ENCODE measurements at regions not wholly inside any gene's neighbourhood (a gene's known extent, or its start where the extent isn't known, plus 50 kb on each side); places are given as distances from the start of the nearest gene placed in this dataset.
"Not testable (repeated sequence)": the region's sequence is repeated elsewhere in the genome, so short reads cannot be mapped to it uniquely, and the experiment has no call there.

GRCh38 chr11:93039531-93040240, 70.2 kb downstream of the MTNR1B start:
- Histone ChIP-seq H3K4me3 (no peak overlapping the region), H3K4me1 (no peaks in the 10 kb centered on the region), H3K9me3 (no peaks in the 10 kb centered on the region), H3K27ac (no peak overlapping the region), H3K27me3 (no peaks in the 10 kb centered on the region), H3K36me3 (no peaks in the 10 kb centered on the region)
- no peak for TF ChIP-seq CTCF (IDR thresholded peaks at IDR 0.05)
- WGBS, 2 donors: 87 to 92% methylated on average over 2 of the region's 2 CpGs
- DNase-seq (no peak), ATAC-seq (no peak), FAIRE-seq (no peak)
- intact Hi-C loops (cut with DNase I): no loop called here

- Histone ChIP-seq H3K27me3 (no peaks in the 10 kb centered on the region), H3K4me3 (no peak overlapping the region), H3K4me1 (no peaks in the 10 kb centered on the region), H3K27ac (no peak overlapping the region), H3K36me3 (no peaks in the 10 kb centered on the region), H3K9me3 (no peaks in the 10 kb centered on the region)
- DNase-seq: no peak
- no peak for ATAC-seq
- no peak for TF ChIP-seq CTCF (IDR thresholded peaks at IDR 0.05)
- no peak for FAIRE-seq
- intact Hi-C loops (cut with DNase I): no loop called here
Measured at GRCh38 chr11:93041682-93042081, 72.2 kb downstream of the MTNR1B start.

GRCh38 chr11:93043186-93043585, 73.7 kb downstream of the MTNR1B start:
- 61 to 71% methylated on average over 7 of the region's 7 CpGs for WGBS, 2 donors
- intact Hi-C loops (cut with DNase I); DNase-seq; H3K27ac ChIP-seq; H3K36me3 ChIP-seq; FAIRE-seq; H3K9me3 ChIP-seq; ATAC-seq; H3K27me3 ChIP-seq; H3K4me1 ChIP-seq; H3K4me3 ChIP-seq: not testable (repeated sequence)

GRCh38 chr11:93049740-93050139, 80.3 kb downstream of the MTNR1B start:
- Histone ChIP-seq H3K36me3 (no peaks in the 10 kb centered on the region), H3K27me3 (no peaks in the 10 kb centered on the region), H3K9me3 (no peaks in the 10 kb centered on the region), H3K4me3 (no peak overlapping the region), H3K27ac (no peak overlapping the region), H3K4me1 (no peaks in the 10 kb centered on the region)
- WGBS, 2 donors: 17 to 22% methylated on average over 1 of the region's 1 CpG
- ATAC-seq: no peak
- no peak for TF ChIP-seq CTCF (IDR thresholded peaks at IDR 0.05)
- FAIRE-seq: no peak
- intact Hi-C loops (cut with DNase I): no loop called here
- DNase-seq: no peak

- intact Hi-C loops (cut with DNase I): no loop called here
- no peaks in the 10 kb centered on the region for H3K4me1 ChIP-seq
- H3K27ac ChIP-seq: no peak overlapping the region
- WGBS, 2 donors: 58 to 74% methylated on average over 2 of the region's 2 CpGs
- H3K4me3 ChIP-seq: no peak overlapping the region
- FAIRE-seq (no peak), DNase-seq (no peak), ATAC-seq (no peak)
- H3K27me3 ChIP-seq: no peaks in the 10 kb centered on the region
- TF ChIP-seq CTCF (IDR thresholded peaks at IDR 0.05): no peak
- H3K9me3 ChIP-seq: no peaks in the 10 kb centered on the region
- no peaks in the 10 kb centered on the region for H3K36me3 ChIP-seq
Measured at GRCh38 chr11:93051186-93051585, 81.7 kb downstream of the MTNR1B start.

Data from pancreas (tissue), 10 donors.